ENCODE measurements at regions not wholly inside any gene's neighbourhood (a gene's known extent, or its start where the extent isn't known, plus 50 kb on each side); places are given as distances from the start of the nearest gene placed in this dataset.

DNA sequence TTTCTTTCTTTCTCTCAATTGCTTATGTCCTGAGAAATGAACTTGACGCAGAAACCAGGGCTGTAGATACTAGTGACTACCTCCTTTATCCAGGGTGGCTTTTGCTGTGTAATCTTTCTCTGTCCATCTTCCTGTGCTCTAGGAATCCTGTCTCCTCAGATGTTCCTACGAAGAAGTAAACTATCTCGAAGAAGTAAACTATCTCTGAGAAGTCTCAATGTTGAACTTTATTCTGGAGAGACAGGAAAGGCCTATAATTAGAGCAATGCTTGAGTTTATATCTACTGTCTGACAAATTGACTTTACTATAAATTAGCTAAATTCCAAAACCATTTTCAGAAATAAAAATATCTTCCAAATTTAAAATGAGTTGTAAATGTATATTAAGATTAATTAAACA is 541.5 kb upstream of the DPP6 start:
- H3K4me1 ChIP-seq (ENCODE audit: control insufficient read depth in 1 of 2, extremely low read depth in 1 of 2, insufficient read depth in 2 of 2, low read length in 2 of 2): no peaks in the 10 kb centered on the region
- H3K27me3 ChIP-seq (replicated peaks in 1 of 2; ENCODE audit: control insufficient read depth in 2 of 2, extremely low read depth in 1 of 2, insufficient read depth in 2 of 2, low read length in 1 of 2): no peaks in the 10 kb centered on the region
- CTCF ChIA-PET: no interaction called here
- no peak for DNase-seq
- no peak overlapping the region for H3K4me3 ChIP-seq (ENCODE audit: control insufficient read depth in 1 of 2, extremely low read depth in 1 of 2, low read length in 1 of 2)
- Mint-ChIP-seq H3K4me1 (no peaks in the 10 kb centered on the region), H3K27me3 (no peaks in the 10 kb centered on the region), H3K27ac (no peak overlapping the region), H3K36me3 (no peaks in the 10 kb centered on the region), H3K4me3 (no peak overlapping the region), H3K9me3 (peaks cover 0 to 4% (median 3%) of the 10 kb centered on the region in 3 donors)
- WGBS (ENCODE audit: insufficient coverage): no CpG with 5 or more reads among the region's 3 CpGs
- H3K36me3 ChIP-seq (ENCODE audit: control insufficient read depth in 2 of 2, extremely low read depth in 1 of 2, insufficient read depth in 1 of 2, low read length in 1 of 2): no peaks in the 10 kb centered on the region
- no peaks in the 10 kb centered on the region for H3K9me3 ChIP-seq
- ATAC-seq (replicated peaks in 1 of 4): no peak
- POLR2A ChIA-PET: no interaction called here
- H3K27ac ChIP-seq (ENCODE audit: low read length): no peak overlapping the region

DNA sequence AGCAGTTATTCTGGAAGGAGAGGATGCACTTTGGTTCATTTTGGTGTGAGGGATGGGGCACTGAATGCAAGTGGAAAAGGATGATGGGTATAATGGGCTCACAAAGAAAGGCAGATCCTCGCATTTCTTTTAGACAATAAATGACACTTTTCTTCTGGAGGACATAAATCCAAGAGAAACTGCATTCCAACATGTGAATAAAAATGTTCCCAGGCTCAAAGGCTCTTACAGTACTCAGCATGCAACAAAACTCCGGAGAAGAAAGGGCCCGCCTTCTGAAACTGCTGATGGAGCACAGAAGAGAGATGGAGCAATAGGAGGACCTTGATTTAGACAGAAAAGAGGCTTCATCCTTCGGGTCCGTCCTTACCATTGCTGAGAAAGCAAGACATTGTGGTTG is 538.2 kb upstream of the DPP6 start:
- no peaks in the 10 kb centered on the region for H3K36me3 ChIP-seq (ENCODE audit: control insufficient read depth in 2 of 2, extremely low read depth in 1 of 2, insufficient read depth in 1 of 2, low read length in 1 of 2)
- no peak overlapping the region for H3K4me3 Mint-ChIP-seq
- no peak overlapping the region for H3K27ac ChIP-seq (ENCODE audit: low read length)
- no peaks in the 10 kb centered on the region for H3K27me3 ChIP-seq (replicated peaks in 1 of 2; ENCODE audit: control insufficient read depth in 2 of 2, extremely low read depth in 1 of 2, insufficient read depth in 2 of 2, low read length in 1 of 2)
- H3K27ac Mint-ChIP-seq: no peak overlapping the region
- peaks cover 0 to 14% (median 13%) of the 10 kb centered on the region in 3 donors for H3K9me3 Mint-ChIP-seq
- ATAC-seq (replicated peaks in 1 of 4) (no peak), DNase-seq (no peak)
- H3K9me3 ChIP-seq: no peaks in the 10 kb centered on the region
- no peak overlapping the region for H3K4me3 ChIP-seq (ENCODE audit: control insufficient read depth in 1 of 2, extremely low read depth in 1 of 2, low read length in 1 of 2)
- ChIA-PET CTCF (no interaction called here), POLR2A (no interaction called here)
- H3K36me3 Mint-ChIP-seq: no peaks in the 10 kb centered on the region
- H3K27me3 Mint-ChIP-seq: no peaks in the 10 kb centered on the region
- no peaks in the 10 kb centered on the region for H3K4me1 Mint-ChIP-seq
- WGBS (ENCODE audit: insufficient coverage): 83% methylated on average over 4 of the region's 5 CpGs
- H3K4me1 ChIP-seq (ENCODE audit: control insufficient read depth in 1 of 2, extremely low read depth in 1 of 2, insufficient read depth in 2 of 2, low read length in 2 of 2): no peaks in the 10 kb centered on the region

- no CpG with 5 or more reads among the region's 4 CpGs for WGBS (ENCODE audit: insufficient coverage)
- H3K4me3 ChIP-seq (ENCODE audit: control insufficient read depth in 1 of 2, extremely low read depth in 1 of 2, low read length in 1 of 2): no peak overlapping the region
- Mint-ChIP-seq H3K27ac (no peak overlapping the region), H3K9me3 (peaks cover 0 to 19% (median 18%) of the 10 kb centered on the region in 3 donors), H3K27me3 (no peaks in the 10 kb centered on the region), H3K4me1 (no peaks in the 10 kb centered on the region), H3K36me3 (no peaks in the 10 kb centered on the region), H3K4me3 (no peak overlapping the region)
- ChIA-PET POLR2A (no interaction called here), CTCF (no interaction called here)
- H3K27ac ChIP-seq (ENCODE audit: low read length): no peak overlapping the region
- ATAC-seq (replicated peaks in 1 of 4) (no peak), DNase-seq (no peak)
- H3K9me3 ChIP-seq: no peaks in the 10 kb centered on the region
- no peaks in the 10 kb centered on the region for H3K36me3 ChIP-seq (ENCODE audit: control insufficient read depth in 2 of 2, extremely low read depth in 1 of 2, insufficient read depth in 1 of 2, low read length in 1 of 2)
- no peaks in the 10 kb centered on the region for H3K4me1 ChIP-seq (ENCODE audit: control insufficient read depth in 1 of 2, extremely low read depth in 1 of 2, insufficient read depth in 2 of 2, low read length in 2 of 2)
- no peaks in the 10 kb centered on the region for H3K27me3 ChIP-seq (replicated peaks in 1 of 2; ENCODE audit: control insufficient read depth in 2 of 2, extremely low read depth in 1 of 2, insufficient read depth in 2 of 2, low read length in 1 of 2)
These were observed 536.8 kb upstream of the DPP6 start for GRCh38 chr7:153515359-153515758.

DNA sequence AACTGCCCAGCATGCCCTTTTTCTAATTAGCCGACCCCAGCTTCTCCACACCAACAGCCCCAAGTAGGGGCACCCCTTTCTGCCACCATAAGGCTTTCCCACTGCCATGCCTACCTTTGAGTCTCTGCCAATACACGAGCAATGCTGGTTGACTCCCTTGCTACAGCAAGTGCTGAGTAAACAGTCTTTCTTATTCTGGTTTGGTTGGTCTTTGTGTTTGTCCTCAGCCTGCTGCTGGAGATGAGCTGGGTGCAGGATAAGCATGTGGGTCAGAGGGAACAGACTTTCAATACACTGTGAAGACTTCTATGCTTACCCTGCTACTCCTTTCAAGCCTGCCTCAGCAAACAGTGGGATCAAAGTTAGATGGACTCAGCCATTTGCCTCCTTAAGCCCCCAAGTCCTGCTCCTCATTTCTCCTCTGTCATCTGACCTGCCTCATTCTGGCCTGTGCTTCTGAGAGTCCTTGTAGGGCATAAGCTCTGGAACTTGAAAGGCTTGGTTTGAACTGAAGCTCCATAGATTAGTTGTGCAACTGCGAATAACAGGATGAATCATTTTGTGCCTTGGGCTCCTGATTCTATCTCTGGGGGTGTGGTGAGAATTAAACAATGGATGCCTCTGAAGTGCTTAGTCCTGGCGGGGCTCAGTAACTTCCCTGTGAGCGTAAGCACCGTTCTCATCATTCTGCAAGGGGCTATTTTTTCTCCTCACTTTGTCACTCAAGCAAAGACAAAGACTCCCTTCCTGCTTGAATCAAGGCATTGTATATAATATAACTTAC is 533.8 kb upstream of the DPP6 start:
- DNase-seq (no peak), ATAC-seq (replicated peaks in 1 of 4) (no peak)
- Mint-ChIP-seq H3K27me3 (no peaks in the 10 kb centered on the region), H3K4me3 (no peak overlapping the region), H3K36me3 (no peaks in the 10 kb centered on the region), H3K4me1 (no peaks in the 10 kb centered on the region), H3K9me3 (peaks cover 0 to 19% (median 18%) of the 10 kb centered on the region in 3 donors), H3K27ac (no peak overlapping the region)
- POLR2A ChIA-PET: no interaction called here
- WGBS (ENCODE audit: insufficient coverage): 14% methylated on average over 1 of the region's 6 CpGs
- no peak overlapping the region for H3K27ac ChIP-seq (ENCODE audit: low read length)
- no peak overlapping the region for H3K4me3 ChIP-seq (ENCODE audit: control insufficient read depth in 1 of 2, extremely low read depth in 1 of 2, low read length in 1 of 2)
- H3K9me3 ChIP-seq: no peaks in the 10 kb centered on the region
- no peaks in the 10 kb centered on the region for H3K27me3 ChIP-seq (replicated peaks in 1 of 2; ENCODE audit: control insufficient read depth in 2 of 2, extremely low read depth in 1 of 2, insufficient read depth in 2 of 2, low read length in 1 of 2)
- no peaks in the 10 kb centered on the region for H3K4me1 ChIP-seq (ENCODE audit: control insufficient read depth in 1 of 2, extremely low read depth in 1 of 2, insufficient read depth in 2 of 2, low read length in 2 of 2)
- CTCF ChIA-PET: no interaction called here
- no peaks in the 10 kb centered on the region for H3K36me3 ChIP-seq (ENCODE audit: control insufficient read depth in 2 of 2, extremely low read depth in 1 of 2, insufficient read depth in 1 of 2, low read length in 1 of 2)

DNA sequence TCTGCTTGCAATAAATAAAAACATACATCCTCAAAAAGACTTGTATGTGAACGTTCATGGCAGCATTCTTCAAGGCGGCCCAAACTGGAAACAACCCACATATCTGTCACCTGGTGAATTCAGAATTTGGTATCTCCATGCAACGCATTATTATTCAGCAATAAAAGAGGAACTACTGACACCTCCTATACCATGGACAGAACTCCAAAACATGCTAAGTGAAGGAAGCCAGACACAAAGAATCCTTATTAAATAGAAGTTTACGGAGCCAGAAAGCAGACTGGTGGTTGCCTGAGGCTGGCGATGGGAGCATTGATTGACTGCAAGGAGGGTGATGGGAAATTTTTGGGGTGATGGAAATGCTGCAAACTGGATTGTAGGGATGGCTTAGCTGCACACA is 530.8 kb upstream of the DPP6 start:
- Histone ChIP-seq H3K36me3 (ENCODE audit: control insufficient read depth in 2 of 2, extremely low read depth in 1 of 2, insufficient read depth in 1 of 2, low read length in 1 of 2) (no peaks in the 10 kb centered on the region), H3K27me3 (replicated peaks in 1 of 2; ENCODE audit: control insufficient read depth in 2 of 2, extremely low read depth in 1 of 2, insufficient read depth in 2 of 2, low read length in 1 of 2) (no peaks in the 10 kb centered on the region), H3K9me3 (no peaks in the 10 kb centered on the region), H3K4me3 (ENCODE audit: control insufficient read depth in 1 of 2, extremely low read depth in 1 of 2, low read length in 1 of 2) (no peak overlapping the region), H3K27ac (ENCODE audit: low read length) (no peak overlapping the region), H3K4me1 (ENCODE audit: control insufficient read depth in 1 of 2, extremely low read depth in 1 of 2, insufficient read depth in 2 of 2, low read length in 2 of 2) (no peaks in the 10 kb centered on the region)
- CTCF ChIA-PET: no interaction called here
- POLR2A ChIA-PET: no interaction called here
- Mint-ChIP-seq H3K36me3 (no peaks in the 10 kb centered on the region), H3K27me3 (no peaks in the 10 kb centered on the region), H3K4me1 (no peaks in the 10 kb centered on the region), H3K27ac (no peak overlapping the region), H3K9me3 (peaks cover 0 to 20% (median 15%) of the 10 kb centered on the region in 3 donors), H3K4me3 (no peak overlapping the region)
- ATAC-seq (replicated peaks in 1 of 4): no peak
- 90% methylated on average over 2 of the region's 5 CpGs for WGBS (ENCODE audit: insufficient coverage)
- DNase-seq: no peak

GRCh38 chr7:153522261-153522660 is 529.9 kb upstream of the DPP6 start:
- Histone ChIP-seq H3K27me3 (replicated peaks in 1 of 2; ENCODE audit: control insufficient read depth in 2 of 2, extremely low read depth in 1 of 2, insufficient read depth in 2 of 2, low read length in 1 of 2) (no peaks in the 10 kb centered on the region), H3K27ac (ENCODE audit: low read length) (no peak overlapping the region), H3K4me1 (ENCODE audit: control insufficient read depth in 1 of 2, extremely low read depth in 1 of 2, insufficient read depth in 2 of 2, low read length in 2 of 2) (no peaks in the 10 kb centered on the region), H3K36me3 (ENCODE audit: control insufficient read depth in 2 of 2, extremely low read depth in 1 of 2, insufficient read depth in 1 of 2, low read length in 1 of 2) (no peaks in the 10 kb centered on the region), H3K9me3 (no peaks in the 10 kb centered on the region), H3K4me3 (ENCODE audit: control insufficient read depth in 1 of 2, extremely low read depth in 1 of 2, low read length in 1 of 2) (no peak overlapping the region)
- Mint-ChIP-seq H3K4me3 (no peak overlapping the region), H3K4me1 (no peaks in the 10 kb centered on the region), H3K27me3 (no peaks in the 10 kb centered on the region), H3K27ac (no peak overlapping the region), H3K36me3 (no peaks in the 10 kb centered on the region), H3K9me3 (peaks cover 0 to 20% (median 20%) of the 10 kb centered on the region in 3 donors)
- DNase-seq: no peak
- 75% methylated on average over 5 of the region's 5 CpGs for WGBS (ENCODE audit: insufficient coverage)
- POLR2A ChIA-PET: no interaction called here
- CTCF ChIA-PET: no interaction called here
- ATAC-seq (replicated peaks in 1 of 4): no peak

Measured in T-cell (primary cell).